ENCODE measurements at regions not wholly inside any gene's neighbourhood (a gene's known extent, or its start where the extent isn't known, plus 50 kb on each side); places are given as distances from the start of the nearest gene placed in this dataset.
"Not testable (repeated sequence)": the region's sequence is repeated elsewhere in the genome, so short reads cannot be mapped to it uniquely, and the experiment has no call there.

DNA sequence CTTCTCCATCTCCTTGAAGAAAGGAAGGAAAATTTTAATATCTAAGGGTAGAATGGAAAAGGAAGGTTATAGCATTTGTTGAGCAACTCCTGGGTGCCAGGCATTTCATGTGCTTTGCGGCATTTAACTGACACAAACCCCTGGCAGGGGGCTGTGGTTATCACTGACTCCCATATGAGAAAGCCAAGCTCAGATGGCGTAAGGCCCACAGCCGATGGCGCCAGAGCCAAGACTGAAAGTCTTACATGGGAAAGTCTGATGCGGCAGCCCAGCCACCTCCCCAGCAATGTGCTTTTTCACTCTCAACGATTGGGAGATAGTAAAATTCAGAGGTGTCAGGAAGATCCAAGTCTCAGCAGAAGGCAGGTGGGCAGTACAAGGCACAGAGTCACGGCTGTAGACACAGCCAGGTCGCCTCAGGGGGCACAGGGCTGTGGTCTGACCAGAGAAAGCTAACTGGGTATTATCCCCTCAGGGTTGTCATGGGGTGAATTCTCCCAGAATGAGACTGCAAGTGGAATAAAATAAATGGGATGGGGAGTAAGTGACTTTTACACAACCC, 324.2 kb upstream of the NCKAP5 start:
- Histone ChIP-seq H3K27ac (ENCODE audit: low read depth in 2 of 2, low read length in 2 of 2) (no peak overlapping the region), H3K27me3 (ENCODE audit: control insufficient read depth, insufficient read depth, low read length) (no peaks in the 10 kb centered on the region), H3K9ac (ENCODE audit: low read length in 3 of 3) (no peak overlapping the region), H3K36me3 (ENCODE audit: control insufficient read depth in 2 of 3, insufficient read depth in 3 of 3, low read length in 3 of 3) (no peaks in the 10 kb centered on the region), H3K4me3 (ENCODE audit: low read length in 3 of 3) (no peak overlapping the region), H3K9me3 (ENCODE audit: control insufficient read depth in 2 of 3, insufficient read depth in 1 of 3, low read length in 3 of 3) (no peaks in the 10 kb centered on the region), H3K4me1 (ENCODE audit: control insufficient read depth in 2 of 3, insufficient read depth in 2 of 3, low read depth in 1 of 3, low read length in 3 of 3) (no peaks in the 10 kb centered on the region)
- TF ChIP-seq, protein P1, sequence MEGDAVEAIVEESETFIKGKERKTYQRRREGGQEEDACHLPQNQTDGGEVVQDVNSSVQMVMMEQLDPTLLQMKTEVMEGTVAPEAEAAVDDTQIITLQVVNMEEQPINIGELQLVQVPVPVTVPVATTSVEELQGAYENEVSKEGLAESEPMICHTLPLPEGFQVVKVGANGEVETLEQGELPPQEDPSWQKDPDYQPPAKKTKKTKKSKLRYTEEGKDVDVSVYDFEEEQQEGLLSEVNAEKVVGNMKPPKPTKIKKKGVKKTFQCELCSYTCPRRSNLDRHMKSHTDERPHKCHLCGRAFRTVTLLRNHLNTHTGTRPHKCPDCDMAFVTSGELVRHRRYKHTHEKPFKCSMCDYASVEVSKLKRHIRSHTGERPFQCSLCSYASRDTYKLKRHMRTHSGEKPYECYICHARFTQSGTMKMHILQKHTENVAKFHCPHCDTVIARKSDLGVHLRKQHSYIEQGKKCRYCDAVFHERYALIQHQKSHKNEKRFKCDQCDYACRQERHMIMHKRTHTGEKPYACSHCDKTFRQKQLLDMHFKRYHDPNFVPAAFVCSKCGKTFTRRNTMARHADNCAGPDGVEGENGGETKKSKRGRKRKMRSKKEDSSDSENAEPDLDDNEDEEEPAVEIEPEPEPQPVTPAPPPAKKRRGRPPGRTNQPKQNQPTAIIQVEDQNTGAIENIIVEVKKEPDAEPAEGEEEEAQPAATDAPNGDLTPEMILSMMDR (IDR thresholded peaks at IDR 0.05; ENCODE audit: borderline replicate concordance, extremely low read depth, insufficient read depth) = no peak
- intact Hi-C loops (cut with DNase I) = loop anchor here (5.0 kb wide), 1 partner anchor 525 kb away; no protein-coding TSS in a partner anchor
- no peak for FAIRE-seq
- no peak for DNase-seq

DNA sequence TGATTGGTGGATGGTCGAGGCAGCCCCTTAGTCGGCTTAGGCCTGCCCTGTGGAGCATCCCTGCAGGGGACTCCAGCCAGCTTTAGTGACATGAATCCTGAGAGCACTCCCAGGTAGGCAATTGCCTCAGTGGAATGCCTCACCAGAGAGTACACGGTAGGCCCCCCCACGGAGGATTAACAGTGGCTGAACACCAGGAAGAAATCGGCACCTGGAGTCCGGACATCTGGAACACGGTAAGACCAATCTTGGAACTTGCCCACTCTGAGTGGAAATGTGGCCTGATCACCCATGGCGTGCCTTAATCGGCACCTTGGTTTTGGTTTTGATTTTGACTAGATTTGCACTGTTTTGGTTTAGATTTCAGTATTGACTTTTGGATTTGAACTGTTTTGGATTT, 326.2 kb upstream of the NCKAP5 start:
- intact Hi-C loops (cut with DNase I) = loop anchor here (5.0 kb wide), 1 partner anchor 523 kb away; no protein-coding TSS in a partner anchor
- no peaks in the 10 kb centered on the region for H3K4me1 ChIP-seq (ENCODE audit: control insufficient read depth in 2 of 3, insufficient read depth in 2 of 3, low read depth in 1 of 3, low read length in 3 of 3)
- H3K27me3 ChIP-seq (ENCODE audit: control insufficient read depth, insufficient read depth, low read length) = no peaks in the 10 kb centered on the region
- no peak overlapping the region for H3K4me3 ChIP-seq (ENCODE audit: low read length in 3 of 3)
- H3K36me3 ChIP-seq (ENCODE audit: control insufficient read depth in 2 of 3, insufficient read depth in 3 of 3, low read length in 3 of 3) = no peaks in the 10 kb centered on the region
- H3K27ac ChIP-seq (ENCODE audit: low read depth in 2 of 2, low read length in 2 of 2) = no peak overlapping the region
- no peak for DNase-seq
- FAIRE-seq = no peak
- no peaks in the 10 kb centered on the region for H3K9me3 ChIP-seq (ENCODE audit: control insufficient read depth in 2 of 3, insufficient read depth in 1 of 3, low read length in 3 of 3)
- TF ChIP-seq, protein P1 (IDR thresholded peaks at IDR 0.05; ENCODE audit: borderline replicate concordance, extremely low read depth, insufficient read depth) = no peak
- H3K9ac ChIP-seq (ENCODE audit: low read length in 3 of 3) = no peak overlapping the region

DNA sequence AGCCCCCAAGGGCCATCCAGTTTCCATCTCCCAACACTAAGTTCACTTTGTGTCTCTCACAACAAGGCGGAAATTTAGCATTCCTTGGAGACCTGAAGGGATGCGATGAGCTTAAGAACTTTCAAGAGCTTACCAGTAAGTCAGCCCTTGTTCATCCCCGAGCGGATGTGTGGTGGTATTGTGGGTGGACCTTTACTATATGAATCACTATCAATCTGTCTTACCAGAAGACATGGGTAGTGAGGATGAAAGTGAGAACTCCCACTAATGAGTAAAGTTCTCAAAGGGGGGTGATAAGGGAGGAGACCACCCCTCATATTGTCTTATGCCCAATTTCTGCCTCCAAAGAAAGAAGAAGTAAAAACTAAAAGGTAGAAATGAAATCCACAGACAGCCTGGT, 329.6 kb upstream of the NCKAP5 start:
- H3K9ac ChIP-seq (ENCODE audit: low read length in 3 of 3); FAIRE-seq; H3K27ac ChIP-seq (ENCODE audit: low read depth in 2 of 2, low read length in 2 of 2); H3K9me3 ChIP-seq (ENCODE audit: control insufficient read depth in 2 of 3, insufficient read depth in 1 of 3, low read length in 3 of 3); H3K27me3 ChIP-seq (ENCODE audit: control insufficient read depth, insufficient read depth, low read length); H3K36me3 ChIP-seq (ENCODE audit: control insufficient read depth in 2 of 3, insufficient read depth in 3 of 3, low read length in 3 of 3); H3K4me1 ChIP-seq (ENCODE audit: control insufficient read depth in 2 of 3, insufficient read depth in 2 of 3, low read depth in 1 of 3, low read length in 3 of 3); DNase-seq; H3K4me3 ChIP-seq (ENCODE audit: low read length in 3 of 3); intact Hi-C loops (cut with DNase I): not testable (repeated sequence)

DNA sequence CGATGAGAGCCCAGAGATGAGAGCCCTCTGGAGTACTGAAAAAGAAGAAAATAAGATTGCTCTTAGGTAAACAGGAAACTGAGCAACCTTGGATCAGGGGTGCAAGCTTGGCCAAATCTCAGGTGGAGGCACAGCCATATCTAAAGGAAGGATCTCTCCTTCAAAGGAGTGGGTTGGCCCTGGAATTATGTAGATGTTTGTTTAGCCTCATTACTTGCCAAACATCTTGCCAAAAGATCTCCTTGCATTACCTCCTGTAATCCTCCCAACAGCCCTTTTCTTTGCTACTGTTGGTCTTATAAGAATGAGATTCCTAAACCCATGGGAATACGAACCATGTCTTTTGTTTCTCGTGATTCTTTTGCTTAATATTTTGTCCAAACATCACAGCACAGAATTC, 332.6 kb upstream of the NCKAP5 start:
- Histone ChIP-seq H3K9me3 (ENCODE audit: control insufficient read depth in 2 of 3, insufficient read depth in 1 of 3, low read length in 3 of 3) (no peaks in the 10 kb centered on the region), H3K9ac (ENCODE audit: low read length in 3 of 3) (no peak overlapping the region), H3K36me3 (ENCODE audit: control insufficient read depth in 2 of 3, insufficient read depth in 3 of 3, low read length in 3 of 3) (no peaks in the 10 kb centered on the region), H3K27ac (ENCODE audit: low read depth in 2 of 2, low read length in 2 of 2) (no peak overlapping the region), H3K4me3 (ENCODE audit: low read length in 3 of 3) (no peak overlapping the region), H3K4me1 (ENCODE audit: control insufficient read depth in 2 of 3, insufficient read depth in 2 of 3, low read depth in 1 of 3, low read length in 3 of 3) (no peaks in the 10 kb centered on the region), H3K27me3 (ENCODE audit: control insufficient read depth, insufficient read depth, low read length) (no peaks in the 10 kb centered on the region)
- no peak for DNase-seq
- TF ChIP-seq, protein P1 (IDR thresholded peaks at IDR 0.05; ENCODE audit: borderline replicate concordance, extremely low read depth, insufficient read depth) = no peak
- FAIRE-seq = no peak
- intact Hi-C loops (cut with DNase I) = no loop called here
